ENCODE measurements at regions not wholly inside any gene's neighbourhood (a gene's known extent, or its start where the extent isn't known, plus 50 kb on each side); places are given as distances from the start of the nearest gene placed in this dataset.

GRCh38 chr20:16220826-16221225 is 352.4 kb downstream of the KIF16B start:
- H3K4me3 ChIP-seq (ENCODE audit: low read depth, low read length): no peak overlapping the region

GRCh38 chr20:16219182-16219581 is 354.1 kb downstream of the KIF16B start:
- no peak for TF ChIP-seq CTCF (IDR thresholded peaks at IDR 0.05; ENCODE audit: low read depth, low read length)
- no peak overlapping the region for H3K4me3 ChIP-seq (ENCODE audit: low read depth, low read length)
- H3K4me1 ChIP-seq: peaks cover 8% of the 10 kb centered on the region
- 0 out of 2 replicates have a peak, but pooled peaks cover 4% of the 10 kb centered on the region for H3K9me3 ChIP-seq
- no peaks in the 10 kb centered on the region for H3K27me3 ChIP-seq
- no peaks in the 10 kb centered on the region for H3K36me3 ChIP-seq
- DNase-seq: no peak

More at GRCh38 chr20:16220826-16221225, 352.4 kb downstream of the KIF16B start:
- Histone ChIP-seq H3K9me3 (0 out of 2 replicates have a peak, but pooled peaks cover 4% of the 10 kb centered on the region), H3K36me3 (no peaks in the 10 kb centered on the region), H3K27me3 (no peaks in the 10 kb centered on the region), H3K4me1 (peaks cover 8% of the 10 kb centered on the region)
- TF ChIP-seq CTCF (IDR thresholded peaks at IDR 0.05; ENCODE audit: low read depth, low read length): no peak
- DNase-seq: no peak

GRCh38 chr20:16216914-16217230 is 356.4 kb downstream of the KIF16B start:
- TF ChIP-seq CTCF (IDR thresholded peaks at IDR 0.05; ENCODE audit: low read depth, low read length): no peak
- H3K36me3 ChIP-seq: no peaks in the 10 kb centered on the region
- no peaks in the 10 kb centered on the region for H3K27me3 ChIP-seq
- no peak overlapping the region for H3K4me3 ChIP-seq (ENCODE audit: low read depth, low read length)
- DNase-seq: peak; percentile 53
- peaks cover 4% of the 10 kb centered on the region for H3K4me1 ChIP-seq
- 0 out of 2 replicates have a peak, but pooled peaks cover 4% of the 10 kb centered on the region for H3K9me3 ChIP-seq

- Histone ChIP-seq H3K27me3 (no peaks in the 10 kb centered on the region), H3K36me3 (no peaks in the 10 kb centered on the region), H3K4me1 (peaks cover 4% of the 10 kb centered on the region), H3K4me3 (ENCODE audit: low read depth, low read length) (no peak overlapping the region), H3K9me3 (0 out of 2 replicates have a peak, but pooled peaks cover 4% of the 10 kb centered on the region)
- DNase-seq: no peak
- TF ChIP-seq CTCF (IDR thresholded peaks at IDR 0.05; ENCODE audit: low read depth, low read length): no peak
These were observed 356.9 kb downstream of the KIF16B start for GRCh38 chr20:16216227-16216913.

GRCh38 chr20:16215041-16215440 is 358.2 kb downstream of the KIF16B start:
- Histone ChIP-seq H3K9me3 (no peaks in the 10 kb centered on the region), H3K4me3 (ENCODE audit: low read depth, low read length) (no peak overlapping the region), H3K36me3 (no peaks in the 10 kb centered on the region), H3K4me1 (peaks cover 4% of the 10 kb centered on the region; the same call in 1 of the 2 replicates), H3K27me3 (no peaks in the 10 kb centered on the region)
- no peak for DNase-seq
- no peak for TF ChIP-seq CTCF (IDR thresholded peaks at IDR 0.05; ENCODE audit: low read depth, low read length)

GRCh38 chr20:16212790-16213189 is 360.5 kb downstream of the KIF16B start:
- H3K27me3 ChIP-seq: no peaks in the 10 kb centered on the region
- TF ChIP-seq CTCF (IDR thresholded peaks at IDR 0.05; ENCODE audit: low read depth, low read length): no peak
- H3K9me3 ChIP-seq: no peaks in the 10 kb centered on the region
- H3K36me3 ChIP-seq: no peaks in the 10 kb centered on the region
- peaks cover 4% of the 10 kb centered on the region; the same call in 1 of the 2 replicates for H3K4me1 ChIP-seq
- no peak overlapping the region for H3K4me3 ChIP-seq (ENCODE audit: low read depth, low read length)
- DNase-seq: no peak
